WERI-Rb-1 (cell line): ENCODE measurements at regions not wholly inside any gene's neighbourhood (a gene's known extent, or its start where the extent isn't known, plus 50 kb on each side); places are given as distances from the start of the nearest gene placed in this dataset.

Experiments
- DNase-seq: peaks from one replicate; pipeline ENCODE4 v3.0.0-alpha.2; 2020
- H3K27ac ChIP-seq: fragments of 250-450 bp; sonication (Bioruptor Pico); 2 replicates; pipeline ENCODE4 v1.5.1; 2020; ENCODE audit warnings: mild to moderate bottlenecking, moderate library complexity
- H3K27me3 ChIP-seq: fragments of 250-450 bp; sonication (Bioruptor Pico); 2 replicates; pipeline ENCODE4 v1.5.1; 2021; ENCODE audit warnings: mild to moderate bottlenecking, low read depth, moderate library complexity; ENCODE audit not compliant: insufficient read depth, severe bottlenecking
- H3K36me3 ChIP-seq: fragments of 250-450 bp; sonication (Bioruptor Pico); 2 replicates; pipeline ENCODE4 v1.5.1; 2020; ENCODE audit warnings: mild to moderate bottlenecking, moderate library complexity
- H3K4me3 ChIP-seq: 2 replicates; pipeline ENCODE4 v1.5.1; 2011; ENCODE audit warnings: low read depth, mild to moderate bottlenecking, control low read depth, low read length
- H3K9me3 ChIP-seq: fragments of 250-450 bp; sonication (Bioruptor Pico); 2 replicates; pipeline ENCODE4 v1.5.1; 2021; ENCODE audit warnings: mild to moderate bottlenecking, moderate library complexity; ENCODE audit not compliant: severe bottlenecking
- CTCF ChIP-seq: IDR thresholded peaks from 2 replicates; pipeline ENCODE4 v1.5.1; 2011; ENCODE audit warnings: low read depth, mild to moderate bottlenecking, control low read depth, inconsistent platforms, low read length

GRCh38 chr4:159649237-159649636 lies 546.4 kb downstream of the RAPGEF2 start:
- no peak overlapping the region for H3K27ac ChIP-seq
- H3K4me3 ChIP-seq = no peak overlapping the region
- H3K27me3 ChIP-seq = no peaks in the 10 kb centered on the region
- H3K36me3 ChIP-seq = no peaks in the 10 kb centered on the region
- DNase-seq = no peak
- TF ChIP-seq CTCF = no peak
- H3K9me3 ChIP-seq = no peaks in the 10 kb centered on the region

- no peak overlapping the region for H3K4me3 ChIP-seq
- H3K36me3 ChIP-seq = no peaks in the 10 kb centered on the region
- no peaks in the 10 kb centered on the region for H3K27me3 ChIP-seq
- no peaks in the 10 kb centered on the region for H3K9me3 ChIP-seq
- H3K27ac ChIP-seq = no peak overlapping the region
- no peak for DNase-seq
- TF ChIP-seq CTCF = no peak
Measured at GRCh38 chr4:159652871-159653270, 550.0 kb downstream of the RAPGEF2 start.

- Histone ChIP-seq H3K27me3 (no peaks in the 10 kb centered on the region), H3K36me3 (no peaks in the 10 kb centered on the region), H3K27ac (no peak overlapping the region), H3K4me3 (no peak overlapping the region), H3K9me3 (no peaks in the 10 kb centered on the region)
- no peak for DNase-seq
- TF ChIP-seq CTCF = no peak
Measured at GRCh38 chr4:159655547-159655946, 552.7 kb downstream of the RAPGEF2 start.

GRCh38 chr4:159669094-159669493 lies 566.2 kb downstream of the RAPGEF2 start:
- Histone ChIP-seq H3K4me3 (no peak overlapping the region), H3K27ac (no peak overlapping the region), H3K9me3 (no peaks in the 10 kb centered on the region), H3K27me3 (no peaks in the 10 kb centered on the region), H3K36me3 (no peaks in the 10 kb centered on the region)
- no peak for TF ChIP-seq CTCF
- DNase-seq = no peak

- no peaks in the 10 kb centered on the region for H3K27me3 ChIP-seq
- no peak for DNase-seq
- TF ChIP-seq CTCF = no peak
- no peaks in the 10 kb centered on the region for H3K36me3 ChIP-seq
- no peaks in the 10 kb centered on the region for H3K9me3 ChIP-seq
- H3K4me3 ChIP-seq = no peak overlapping the region
- no peak overlapping the region for H3K27ac ChIP-seq
Measured at GRCh38 chr4:159673221-159673620, 570.3 kb downstream of the RAPGEF2 start.

GRCh38 chr4:159674241-159674640 lies 571.4 kb downstream of the RAPGEF2 start:
- no peak for TF ChIP-seq CTCF
- Histone ChIP-seq H3K4me3 (no peak overlapping the region), H3K36me3 (no peaks in the 10 kb centered on the region), H3K9me3 (no peaks in the 10 kb centered on the region), H3K27me3 (no peaks in the 10 kb centered on the region), H3K27ac (no peak overlapping the region)
- no peak for DNase-seq
